ENCODE measurements at regions not wholly inside any gene's neighbourhood (a gene's known extent, or its start where the extent isn't known, plus 50 kb on each side); places are given as distances from the start of the nearest gene placed in this dataset.
"Not testable (repeated sequence)": the region's sequence is repeated elsewhere in the genome, so short reads cannot be mapped to it uniquely, and the experiment has no call there.

DNA sequence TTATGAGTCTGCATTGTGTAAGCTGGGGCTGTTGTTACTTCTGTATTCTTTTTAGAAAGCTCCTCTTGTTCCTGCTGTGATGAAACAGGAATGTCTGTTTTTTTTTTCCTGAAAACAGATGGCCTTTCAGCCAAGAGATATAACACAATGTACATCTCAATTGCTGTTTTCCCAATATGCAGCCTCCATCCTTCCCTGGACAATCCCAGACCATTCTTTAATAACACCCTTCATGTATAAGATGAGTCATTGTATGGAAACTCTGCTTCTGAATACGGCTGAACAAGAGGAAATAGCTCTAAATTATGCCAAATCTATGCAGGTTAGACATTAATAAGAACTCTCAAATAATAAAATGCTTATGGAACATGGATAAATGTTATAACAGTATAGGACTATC lies 60.2 kb upstream of the LRRC4C start:
- DNase-seq (ENCODE audit: low read depth), result no peak

DNA sequence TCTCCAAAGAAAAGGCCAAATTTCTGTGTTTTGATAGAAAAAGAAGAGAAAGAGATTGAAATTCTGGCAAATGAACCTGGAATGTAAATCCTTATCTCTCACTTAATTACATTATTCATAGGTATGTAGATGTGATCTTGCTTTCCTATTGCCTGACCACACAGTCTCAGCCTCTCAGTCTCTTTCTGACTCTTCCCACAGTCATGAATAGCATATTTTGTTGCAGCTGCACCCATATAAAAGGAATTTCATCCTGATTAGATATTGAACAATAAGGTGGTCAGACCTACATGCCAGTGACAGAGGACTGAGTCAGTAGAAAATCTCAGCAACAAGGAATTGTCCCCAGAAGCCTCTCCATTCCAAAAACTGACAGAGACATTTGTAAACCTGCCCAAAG lies 62.9 kb upstream of the LRRC4C start:
- DNase-seq (ENCODE audit: low read depth), result no peak

DNA sequence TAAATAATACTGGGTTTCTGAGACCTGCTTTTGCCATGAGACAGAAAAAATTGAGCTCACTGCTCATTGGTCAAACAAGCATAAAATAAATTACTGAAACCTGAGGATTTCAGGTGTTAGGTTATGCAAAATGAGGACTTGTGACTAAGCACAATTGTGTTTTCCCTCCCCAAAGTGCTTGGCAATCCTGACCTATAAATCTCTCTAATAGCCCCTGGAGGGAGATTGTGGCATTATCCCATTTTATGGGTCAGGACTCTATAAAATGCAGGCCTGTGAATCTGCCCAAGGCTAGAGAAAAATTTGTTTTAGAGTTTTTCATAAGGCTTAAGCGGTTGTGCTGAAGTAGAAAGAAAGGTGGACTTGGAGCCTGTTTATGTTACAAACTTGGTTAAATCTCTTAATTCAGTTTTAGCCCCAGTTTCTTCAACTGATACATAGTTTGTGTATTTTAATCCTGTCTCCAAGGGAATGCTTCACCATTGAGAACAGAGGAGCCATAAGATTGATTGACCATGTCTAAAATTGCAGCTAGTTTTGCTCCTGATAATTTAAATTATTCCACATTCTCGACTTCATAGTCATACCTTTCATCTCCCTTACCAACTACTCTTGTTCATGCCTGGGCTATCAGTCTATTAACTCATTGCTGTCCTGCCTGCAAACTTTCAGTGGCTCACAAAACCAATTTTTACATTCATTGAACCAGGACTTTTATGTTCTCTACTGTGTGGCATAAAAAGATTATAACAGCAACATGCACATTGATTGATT lies 63.6 kb upstream of the LRRC4C start:
- DNase-seq (ENCODE audit: low read depth), result no peak

DNA sequence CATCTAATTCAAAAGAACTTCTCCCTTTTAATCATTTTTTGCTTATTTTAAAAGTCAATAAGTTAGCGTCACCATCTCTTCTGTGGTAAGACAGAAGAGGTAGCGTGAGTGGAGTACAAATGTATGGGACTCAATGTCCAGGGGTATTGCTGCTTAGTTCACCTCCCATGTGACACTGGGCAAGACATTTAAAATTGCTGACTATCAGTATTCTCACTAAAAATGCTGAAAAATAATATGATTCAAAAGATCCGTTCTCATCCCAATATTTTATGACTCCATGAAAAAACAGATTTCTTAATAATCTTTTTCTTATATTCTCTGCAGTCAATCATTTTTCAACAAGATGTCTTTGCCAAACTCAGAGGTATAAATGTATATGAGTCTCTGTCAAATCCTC lies 68.1 kb upstream of the LRRC4C start:
- DNase-seq (ENCODE audit: low read depth), result no peak

DNA sequence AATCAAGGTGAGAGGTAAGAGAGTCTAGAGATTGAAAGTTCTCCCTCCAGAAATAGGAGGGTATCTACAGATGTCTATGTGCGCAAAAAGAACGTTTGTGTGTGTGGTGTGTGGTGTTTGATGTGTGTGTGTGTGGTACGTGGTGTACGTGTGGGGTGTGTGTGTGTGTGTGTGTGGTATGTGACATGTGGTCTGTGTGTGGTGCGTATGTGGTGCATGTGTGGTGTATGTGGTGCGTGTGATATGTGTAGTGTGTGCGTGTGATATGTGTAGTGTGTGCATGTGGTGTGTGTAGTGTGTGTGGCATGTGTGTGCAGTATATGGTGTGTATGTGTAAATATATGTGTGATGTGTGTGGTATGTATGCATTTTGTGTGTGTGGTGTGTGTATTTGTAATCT lies 73.0 kb upstream of the LRRC4C start:
- DNase-seq (ENCODE audit: low read depth), result no peak

DNA sequence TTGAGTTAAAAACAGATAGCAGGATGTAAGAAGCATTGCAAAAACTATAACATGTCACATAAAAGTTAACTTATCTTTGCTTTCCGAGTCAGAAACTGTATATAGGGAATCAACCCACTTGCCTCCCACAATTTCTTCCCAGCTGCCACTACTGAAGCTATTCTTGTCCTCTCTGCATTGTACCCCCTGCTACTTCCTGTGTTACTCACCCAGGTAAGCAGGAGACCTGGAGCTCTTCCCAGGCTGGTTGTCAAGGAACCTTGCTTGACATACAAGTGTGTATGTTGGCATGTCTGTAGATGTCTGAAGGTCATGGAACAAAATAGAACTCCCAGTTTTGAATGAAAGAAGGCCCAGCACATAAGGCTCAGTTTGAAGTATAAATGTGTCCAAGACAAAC lies 74.3 kb upstream of the LRRC4C start:
- no peak for DNase-seq (ENCODE audit: low read depth)

DNA sequence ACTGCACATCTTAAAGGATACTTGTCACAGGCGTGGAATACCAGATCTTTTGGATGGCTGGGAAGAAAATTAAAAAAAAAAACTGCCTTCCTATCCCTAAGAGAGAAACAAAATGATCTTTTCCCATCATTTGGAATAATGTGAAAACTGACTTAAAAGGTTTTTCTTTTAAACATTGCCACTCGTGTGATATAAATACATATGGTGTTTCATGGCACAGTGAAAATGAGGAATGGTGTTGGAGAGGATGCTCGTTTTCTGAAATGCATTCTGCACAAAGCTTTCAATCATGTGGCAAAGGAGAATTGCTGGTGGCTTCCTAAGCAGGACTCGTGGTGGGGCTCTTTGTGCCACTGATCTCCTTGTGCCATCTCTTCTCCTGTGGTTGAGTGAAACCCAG lies 74.9 kb upstream of the LRRC4C start:
- no peak for DNase-seq (ENCODE audit: low read depth)

DNA sequence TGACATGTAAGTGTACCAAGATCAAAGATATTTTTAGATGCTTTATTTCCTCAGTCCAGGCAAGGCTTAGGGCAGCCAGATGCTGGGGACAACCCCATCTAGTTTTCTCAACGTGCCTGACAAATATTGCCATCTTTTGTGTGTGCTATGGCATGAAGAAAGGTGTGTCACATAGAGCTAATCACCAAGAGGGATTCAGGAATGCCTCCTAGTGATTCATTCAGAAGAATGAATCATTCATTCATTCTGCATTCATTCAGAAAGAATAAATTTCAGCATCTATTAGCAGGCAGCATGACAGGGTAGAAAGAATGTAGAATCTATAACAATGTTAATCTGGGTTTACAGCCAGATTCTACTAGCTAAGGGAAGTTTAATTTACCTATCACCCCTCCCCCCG lies 75.4 kb upstream of the LRRC4C start:
- no peak for DNase-seq (ENCODE audit: low read depth)

DNA sequence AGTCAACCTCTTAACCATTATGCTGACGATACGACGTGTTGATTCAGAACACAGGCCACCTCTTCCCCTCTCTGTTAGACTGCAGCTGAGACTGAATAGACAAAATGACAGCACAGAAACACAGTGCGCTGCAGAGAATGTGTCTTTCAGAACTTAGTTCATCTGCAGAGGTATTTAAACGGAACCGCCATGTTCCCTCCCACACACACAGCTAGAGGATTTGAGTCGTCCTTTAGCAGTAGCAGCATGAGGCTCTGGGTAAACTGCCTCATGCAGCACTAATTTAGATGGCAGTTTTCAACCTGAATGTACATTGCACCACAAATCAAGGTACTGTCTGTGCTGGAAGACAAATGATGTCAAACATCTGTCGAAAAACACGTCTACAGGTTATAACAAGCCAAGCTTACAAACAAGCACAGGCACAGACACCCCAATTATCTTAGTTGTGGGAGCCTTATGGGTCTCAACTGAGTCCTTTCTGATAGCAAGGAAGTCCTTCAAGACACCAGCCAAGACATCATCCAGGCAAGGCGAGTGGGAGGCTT lies 76.6 kb upstream of the LRRC4C start:
- DNase-seq (ENCODE audit: low read depth), result no peak

DNA sequence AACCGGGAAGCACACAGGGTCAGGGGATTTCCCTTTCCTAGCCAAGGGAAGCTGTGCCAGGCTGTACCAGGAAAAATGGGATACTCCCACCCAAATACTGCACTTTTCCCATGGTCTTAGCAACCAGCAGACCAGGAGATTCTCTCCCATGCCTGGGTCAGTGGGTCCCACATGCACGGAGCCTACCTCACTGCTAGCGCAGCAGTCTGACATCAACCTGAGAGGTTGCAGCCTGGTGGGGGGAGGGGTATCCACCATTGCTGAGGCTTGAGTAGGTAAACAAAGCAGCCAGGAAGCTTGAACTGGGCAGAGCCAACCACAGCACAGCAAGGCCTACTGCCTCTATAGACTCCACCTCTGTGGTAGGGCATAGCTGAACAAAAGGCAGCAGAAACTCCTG lies 85.5 kb upstream of the LRRC4C start:
- not testable (repeated sequence) for DNase-seq (ENCODE audit: low read depth)

DNA sequence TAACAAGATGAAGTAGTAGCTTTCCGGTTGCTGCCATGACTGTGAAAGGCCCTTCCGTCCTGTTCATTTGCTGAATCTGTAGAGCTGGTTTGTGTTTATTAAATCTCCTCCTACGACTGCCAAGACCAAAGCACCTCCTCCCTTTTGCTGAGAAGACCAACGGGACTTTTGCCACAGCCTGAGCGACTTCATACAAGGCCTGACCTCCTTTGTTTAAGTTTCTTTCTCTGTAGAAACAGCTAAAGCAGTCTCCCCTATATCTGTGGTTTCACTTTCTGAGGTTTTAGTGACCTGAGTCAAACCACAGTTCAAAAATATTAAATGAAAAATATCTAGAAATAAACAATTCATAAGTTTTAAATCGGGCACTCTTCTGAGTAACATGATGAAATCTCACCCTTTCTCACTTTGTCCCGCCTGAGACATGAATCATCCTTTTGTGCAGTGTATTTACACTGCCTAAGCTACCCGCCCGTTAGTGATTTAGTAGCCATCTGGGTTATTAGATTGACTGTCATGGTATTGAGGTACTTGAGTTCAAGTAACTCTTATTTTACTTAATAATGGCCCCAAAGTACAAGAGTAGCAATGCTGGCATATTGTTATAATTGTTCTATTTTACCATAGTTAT lies 119.1 kb upstream of the LRRC4C start:
- DNase-seq (ENCODE audit: low read depth), result peak; percentile 14

DNA sequence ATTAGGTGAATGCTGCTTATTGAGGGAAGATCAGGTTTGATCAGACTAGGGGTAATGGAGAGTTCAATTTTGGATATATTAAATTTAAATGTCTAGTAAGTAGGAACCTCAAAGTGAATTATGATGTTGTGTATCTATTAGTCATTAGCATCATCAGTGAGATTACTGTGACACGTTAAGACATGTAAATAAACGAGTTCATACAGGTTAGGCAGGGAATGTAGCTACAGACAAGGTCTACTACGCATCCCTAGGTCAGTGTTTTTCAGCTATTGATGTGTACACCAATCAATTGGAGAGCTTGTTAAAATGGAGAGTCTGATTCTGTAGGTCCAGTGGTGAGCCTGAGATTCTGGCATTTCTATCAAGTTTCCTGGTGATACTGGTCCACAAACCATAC lies 120.1 kb upstream of the LRRC4C start:
- DNase-seq (ENCODE audit: low read depth), result no peak

DNA sequence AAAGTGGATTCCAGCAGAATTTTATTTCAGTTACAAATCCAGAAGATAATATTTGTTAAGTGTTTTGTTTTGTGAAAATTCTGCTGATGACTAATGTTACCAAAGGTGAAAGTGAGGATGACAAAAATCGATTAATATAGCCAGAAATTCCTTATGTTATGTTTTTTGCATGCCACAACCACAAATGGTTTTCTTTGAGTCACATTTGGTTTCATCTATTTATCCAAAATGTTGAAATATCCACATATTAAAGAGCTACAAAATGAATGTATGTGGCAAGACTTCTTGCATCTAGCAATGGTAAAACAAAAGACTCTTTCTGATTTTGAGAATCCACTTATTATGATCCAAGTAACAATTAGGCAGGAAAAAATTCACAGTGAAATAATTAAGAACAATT lies 150.1 kb upstream of the LRRC4C start:
- DNase-seq (ENCODE audit: low read depth), result no peak

DNA sequence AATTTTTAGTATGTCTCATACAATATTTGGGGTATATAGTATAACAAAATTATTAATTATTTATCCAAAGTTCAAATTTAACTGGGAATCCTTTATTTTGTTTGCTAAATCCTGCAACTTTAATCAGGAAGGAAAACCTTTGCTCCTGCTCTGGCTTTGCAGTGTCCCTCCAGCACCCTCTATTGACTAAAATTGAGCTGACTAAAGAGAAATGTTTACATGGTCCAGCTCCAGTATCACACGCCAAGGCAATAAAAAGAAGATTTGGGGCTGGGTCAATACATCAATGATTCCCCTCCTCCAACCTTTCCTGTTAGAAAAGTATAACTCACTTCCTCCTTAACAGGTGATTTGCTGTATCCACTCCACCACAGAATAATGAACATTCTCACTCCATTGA lies 153.0 kb upstream of the LRRC4C start:
- DNase-seq (ENCODE audit: low read depth), result no peak

DNA sequence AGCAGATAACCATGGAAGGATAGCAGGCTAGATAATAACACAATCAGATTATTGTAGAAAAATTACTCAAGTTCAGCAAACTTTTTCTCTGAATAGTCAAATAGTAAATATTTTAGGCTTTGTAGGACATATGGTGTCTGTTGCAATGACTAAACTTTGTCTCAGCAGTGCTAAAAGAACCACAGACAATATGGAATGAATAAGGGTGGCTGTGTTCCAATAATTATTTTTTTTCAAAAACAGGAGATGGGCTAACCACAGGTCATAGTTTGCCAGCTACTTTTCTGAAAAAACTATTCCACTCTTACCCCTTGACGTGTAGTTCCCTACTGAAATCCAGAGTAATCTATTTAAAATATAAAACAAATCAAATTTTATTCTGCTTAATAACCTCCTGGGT lies 153.9 kb upstream of the LRRC4C start:
- DNase-seq (ENCODE audit: low read depth), result no peak

DNA sequence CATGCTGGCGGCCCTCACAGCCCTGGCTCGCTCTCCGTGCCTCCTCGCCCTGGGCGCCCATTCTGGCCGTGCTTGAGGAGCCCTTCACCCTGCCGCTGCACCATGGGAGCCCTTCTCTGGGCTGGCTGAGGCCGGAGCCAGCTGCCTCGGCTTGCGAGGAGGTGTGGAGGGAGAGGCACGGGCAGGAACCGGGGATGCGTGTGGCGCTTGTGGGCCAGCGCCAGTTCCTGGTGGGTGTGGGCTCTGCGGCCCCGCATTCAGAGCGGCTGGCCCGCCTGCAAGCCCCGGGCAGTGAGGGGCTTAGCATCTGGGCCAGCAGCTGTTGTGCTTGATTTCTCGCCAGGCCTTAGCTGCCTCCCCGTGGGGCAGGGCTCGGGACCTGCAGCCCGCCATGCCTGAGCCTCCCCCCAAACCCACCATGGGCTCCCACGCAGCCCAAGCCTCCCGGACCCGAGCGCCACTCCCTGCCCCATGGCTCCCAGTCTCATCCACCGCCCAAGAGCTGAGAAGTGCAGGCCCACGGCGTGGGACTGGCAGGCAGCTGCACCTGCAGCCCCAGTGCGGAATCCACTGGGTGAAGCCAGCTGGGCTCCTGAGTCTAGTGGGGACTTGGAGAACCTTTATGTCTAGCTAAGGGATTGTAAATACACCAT lies 163.4 kb upstream of the LRRC4C start:
- no peak for DNase-seq (ENCODE audit: low read depth)

DNA sequence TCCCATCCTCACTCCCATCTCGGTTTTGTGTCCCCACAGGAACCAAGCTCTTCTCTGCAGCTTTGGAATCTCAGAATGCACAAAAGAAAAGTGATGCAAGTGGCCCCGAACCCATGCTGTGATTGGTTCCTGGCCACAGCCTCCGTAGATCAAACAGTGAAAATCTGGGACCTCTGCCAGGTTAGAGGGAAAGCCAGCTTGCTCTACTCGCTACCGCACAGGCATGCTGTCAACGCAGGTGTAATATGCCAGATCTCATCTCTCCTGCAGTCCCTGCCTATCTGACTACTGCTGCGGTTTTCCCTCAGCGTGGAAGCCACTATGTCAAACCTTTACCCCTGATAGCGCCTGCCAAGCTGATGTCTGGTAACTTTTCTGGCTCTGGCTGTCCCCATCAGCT lies 200.5 kb upstream of the LRRC4C start:
- no peak for DNase-seq (ENCODE audit: low read depth)

DNA sequence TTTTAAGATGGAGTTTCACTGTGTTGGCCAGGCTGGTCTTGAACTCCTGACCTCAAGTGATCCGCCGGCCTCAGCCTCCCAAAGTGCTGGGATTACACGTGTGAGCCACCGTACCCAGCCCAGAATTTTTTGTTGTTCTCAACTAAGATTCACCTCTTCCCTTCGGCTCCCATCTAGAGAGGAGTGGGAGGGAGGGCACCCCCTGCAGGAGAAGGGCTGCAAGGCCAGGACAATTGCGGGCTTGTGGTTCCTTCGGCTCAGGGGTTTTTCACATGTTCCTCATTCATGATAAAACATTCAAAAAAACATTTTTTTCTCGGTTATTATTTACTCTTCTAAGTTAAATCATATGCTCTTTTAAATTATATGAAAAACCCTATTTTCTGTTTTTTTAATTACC lies 201.1 kb upstream of the LRRC4C start:
- DNase-seq (ENCODE audit: low read depth), result no peak

DNA sequence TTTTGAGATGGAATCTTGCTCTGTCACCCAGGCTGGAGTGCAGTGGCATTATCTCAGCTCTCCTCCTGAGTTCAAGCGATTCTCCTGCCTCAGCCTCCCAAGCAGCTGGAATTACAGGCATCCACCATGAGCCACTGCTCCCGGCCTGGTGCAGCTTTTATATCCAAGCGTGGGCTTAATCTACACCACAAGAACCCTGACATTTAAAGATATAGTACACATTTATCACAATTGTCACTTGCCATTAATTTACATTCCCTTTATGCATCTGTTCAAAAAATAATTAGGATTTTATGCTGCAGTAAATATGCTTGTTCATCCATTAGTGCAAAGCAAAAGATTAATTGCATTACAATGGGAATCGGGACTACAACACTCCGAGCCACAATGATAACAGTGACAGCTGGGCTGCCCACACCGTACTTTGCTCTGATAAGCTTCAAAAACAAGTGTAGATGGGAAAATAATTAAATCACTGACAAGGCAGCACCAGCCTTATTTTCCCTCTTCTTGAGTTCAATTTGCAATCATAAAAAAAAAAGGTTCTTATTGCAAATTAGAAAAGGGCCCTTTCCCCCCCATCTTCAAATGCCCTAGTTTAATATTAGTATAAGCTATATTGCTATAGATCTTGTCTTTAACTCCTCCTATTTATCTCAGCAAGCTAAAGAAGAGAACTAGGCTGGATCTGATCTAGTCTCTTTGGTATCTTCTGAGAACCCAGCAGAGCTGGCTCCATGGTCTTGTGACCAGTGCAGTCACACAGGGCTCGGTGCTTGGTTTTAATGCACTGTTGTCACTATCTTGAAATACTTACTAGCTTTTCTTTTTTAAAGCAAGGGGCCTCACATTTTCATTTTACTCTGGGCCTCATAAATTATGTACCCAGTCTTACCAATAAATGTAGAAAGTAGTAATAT lies 206.2 kb upstream of the LRRC4C start:
- no peak for DNase-seq (ENCODE audit: low read depth)

DNA sequence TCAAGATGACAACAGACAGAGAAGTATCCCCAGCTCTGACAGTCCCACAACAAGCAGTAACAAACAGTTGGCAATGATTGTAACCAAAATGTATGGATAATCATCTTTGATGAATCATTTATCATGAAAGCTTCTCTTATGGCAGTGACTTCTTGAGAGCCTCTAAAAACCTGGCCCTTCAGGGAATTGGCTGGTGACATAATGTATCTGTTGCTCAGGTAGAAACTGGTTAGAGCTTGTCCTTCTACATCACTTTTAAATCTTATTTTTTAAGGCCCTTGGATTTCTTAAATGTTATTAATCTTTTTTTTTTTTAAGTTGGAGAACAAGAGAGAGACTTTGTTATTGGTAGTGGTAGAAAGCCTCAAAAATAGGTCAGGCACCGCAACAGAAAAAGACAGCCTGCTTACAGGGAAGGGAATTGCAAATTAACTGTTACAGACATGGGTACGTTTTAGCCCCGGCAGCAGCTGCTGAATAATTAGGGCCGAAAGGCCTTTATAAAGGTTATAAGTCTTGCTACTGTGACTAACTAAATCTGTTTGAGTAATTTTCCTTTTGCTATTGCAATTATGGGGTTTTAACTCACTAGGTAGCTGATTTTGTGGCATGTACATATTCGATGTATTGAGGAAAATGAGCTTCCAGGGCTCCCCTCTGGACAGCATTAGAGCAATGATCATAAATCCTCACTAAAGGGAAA lies 207.7 kb upstream of the LRRC4C start:
- DNase-seq (ENCODE audit: low read depth), result no peak

DNA sequence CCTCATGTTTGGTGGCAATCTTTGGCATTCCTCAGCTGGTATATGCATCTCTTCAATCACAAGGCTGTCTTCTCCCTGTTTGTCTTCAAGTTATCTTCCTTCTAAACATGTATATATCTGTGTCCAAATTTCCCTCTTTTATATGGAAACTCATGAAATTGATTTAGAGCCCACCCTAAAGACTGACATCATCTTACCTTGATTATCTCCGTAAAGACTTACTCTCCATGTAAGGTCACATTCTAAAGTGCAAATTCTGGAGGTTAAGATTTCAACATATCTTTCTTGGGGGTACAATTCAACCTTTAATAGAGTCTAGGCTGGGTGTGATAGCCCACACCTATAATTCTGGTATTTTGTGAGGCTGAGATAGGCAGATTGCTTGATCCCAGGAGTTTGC lies 215.8 kb upstream of the LRRC4C start:
- DNase-seq (ENCODE audit: low read depth), result no peak

All from RPMI7951 (cell line).